ENCODE measurements at regions not wholly inside any gene's neighbourhood (a gene's known extent, or its start where the extent isn't known, plus 50 kb on each side); places are given as distances from the start of the nearest gene placed in this dataset.

- Mint-ChIP-seq H3K4me1 (peaks cover 0 to 2% of the 10 kb centered on the region in 2 donors), H3K4me3 (no peak overlapping the region), H3K36me3 (no peaks in the 10 kb centered on the region), H3K9me3 (no peaks in the 10 kb centered on the region), H3K27me3 (peaks cover 43 to 69% of the 10 kb centered on the region in 2 donors), H3K27ac (no peak overlapping the region)
- ATAC-seq (replicated peaks) (no peak), DNase-seq (no peak)
Observed at GRCh38 chr12:64931321-64931720, 106.9 kb downstream of the TBC1D30 start.

DNA sequence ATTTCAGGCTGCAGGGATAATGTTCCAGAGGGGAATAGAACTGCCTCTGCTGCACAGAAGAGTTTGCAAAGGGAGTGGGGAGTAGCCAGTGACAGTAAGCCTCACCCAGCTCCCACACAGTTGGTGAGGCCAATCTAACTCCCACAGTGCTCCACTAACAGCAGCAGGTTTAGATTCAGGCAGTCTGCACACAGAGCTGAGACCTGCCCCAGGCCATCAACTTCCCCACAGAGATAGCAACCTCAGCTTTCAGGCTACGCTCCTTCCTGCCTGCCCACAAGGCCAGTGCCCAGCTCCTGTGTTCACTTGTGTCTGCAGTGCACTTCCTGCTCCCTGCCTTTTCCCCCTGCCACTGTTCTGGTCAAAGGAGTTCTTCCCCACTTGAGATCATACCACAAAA is 107.5 kb downstream of the TBC1D30 start:
- ATAC-seq (replicated peaks) (no peak), DNase-seq (no peak)
- Mint-ChIP-seq H3K4me3 (no peak overlapping the region), H3K36me3 (no peaks in the 10 kb centered on the region), H3K4me1 (peaks cover 0 to 2% of the 10 kb centered on the region in 2 donors), H3K27ac (no peak overlapping the region), H3K9me3 (no peaks in the 10 kb centered on the region), H3K27me3 (peaks cover 43 to 70% of the 10 kb centered on the region in 2 donors)

DNA sequence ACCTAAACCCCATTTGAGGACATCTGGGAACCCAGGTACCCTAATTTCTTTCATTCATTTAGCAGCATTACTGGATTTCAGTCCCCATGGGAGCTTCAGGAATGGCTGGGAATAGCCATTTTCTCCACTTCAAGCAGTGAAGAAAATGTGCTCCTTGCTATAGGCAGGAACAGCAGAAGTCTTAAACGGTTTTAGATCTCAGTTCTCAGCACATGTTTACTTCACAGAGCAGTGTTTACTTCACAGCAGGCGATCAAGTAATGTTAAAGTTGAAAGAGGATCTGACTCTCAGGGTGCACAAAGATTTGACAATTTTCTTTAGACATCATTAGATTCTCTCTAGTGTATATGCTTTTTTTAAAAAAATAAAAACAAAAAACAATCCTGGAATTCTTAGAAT is 109.3 kb downstream of the TBC1D30 start:
- H3K27me3 Mint-ChIP-seq, result peaks cover 40 to 67% of the 10 kb centered on the region in 2 donors
- H3K4me1 Mint-ChIP-seq, result peaks cover 0 to 2% of the 10 kb centered on the region in 2 donors
- H3K9me3 Mint-ChIP-seq, result no peaks in the 10 kb centered on the region
- DNase-seq (no peak), ATAC-seq (replicated peaks) (no peak)
- no peak overlapping the region for H3K27ac Mint-ChIP-seq
- H3K36me3 Mint-ChIP-seq, result no peaks in the 10 kb centered on the region
- no peak overlapping the region for H3K4me3 Mint-ChIP-seq

- Mint-ChIP-seq H3K4me1 (no peaks in the 10 kb centered on the region), H3K4me3 (no peak overlapping the region), H3K36me3 (no peaks in the 10 kb centered on the region), H3K9me3 (no peaks in the 10 kb centered on the region), H3K27ac (no peak overlapping the region), H3K27me3 (peaks cover 18 to 39% of the 10 kb centered on the region in 2 donors)
- ATAC-seq (replicated peaks), result no peak
- DNase-seq, result no peak
Observed at GRCh38 chr12:64937452-64937851, 113.0 kb downstream of the TBC1D30 start.

DNA sequence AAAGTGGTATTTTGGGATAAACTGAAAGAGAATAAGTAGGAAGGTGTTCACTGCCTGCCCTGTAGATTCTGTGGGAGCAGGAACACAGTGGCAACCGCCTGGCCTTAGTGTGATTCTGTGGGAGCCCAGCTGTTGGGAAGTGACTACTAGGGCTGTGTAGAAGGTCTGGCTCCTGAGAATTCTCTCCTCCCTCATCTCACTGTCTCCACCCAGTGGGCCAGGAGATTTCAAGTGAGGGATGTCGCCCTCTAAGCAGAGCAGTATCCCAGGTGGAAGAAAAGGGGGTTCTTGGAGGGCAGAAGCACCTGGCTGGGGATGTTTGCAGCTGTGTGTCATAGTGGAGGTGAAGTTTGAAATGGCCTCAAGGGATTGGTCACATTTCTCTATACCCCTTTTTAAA is 113.7 kb downstream of the TBC1D30 start:
- DNase-seq, result no peak
- no peak overlapping the region for H3K27ac Mint-ChIP-seq
- H3K9me3 Mint-ChIP-seq, result no peaks in the 10 kb centered on the region
- H3K27me3 Mint-ChIP-seq, result peaks cover 18 to 39% of the 10 kb centered on the region in 2 donors
- H3K4me3 Mint-ChIP-seq, result no peak overlapping the region
- ATAC-seq (replicated peaks), result no peak
- H3K4me1 Mint-ChIP-seq, result no peaks in the 10 kb centered on the region
- no peaks in the 10 kb centered on the region for H3K36me3 Mint-ChIP-seq

DNA sequence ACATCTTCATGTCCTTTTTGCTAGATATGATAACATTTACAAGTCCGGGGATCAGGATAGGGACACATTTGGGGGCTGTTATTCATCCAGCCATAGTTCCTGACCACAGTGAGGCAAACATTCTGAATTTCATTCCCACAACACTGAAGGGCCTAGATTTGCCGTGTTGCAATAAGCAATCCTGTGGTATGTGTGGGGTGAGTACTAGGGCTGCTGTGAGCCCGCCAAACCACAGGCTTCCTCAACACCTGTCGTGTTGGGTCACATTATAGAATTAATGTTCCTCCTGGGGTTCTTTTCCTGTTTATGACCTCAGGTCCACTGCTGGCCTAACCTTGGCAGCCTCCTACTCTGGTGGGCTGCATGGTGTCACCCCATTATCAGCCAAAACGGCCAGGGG is 119.2 kb downstream of the TBC1D30 start:
- Mint-ChIP-seq H3K9me3 (no peaks in the 10 kb centered on the region), H3K4me3 (no peak overlapping the region), H3K36me3 (no peaks in the 10 kb centered on the region), H3K27ac (no peak overlapping the region), H3K4me1 (no peaks in the 10 kb centered on the region), H3K27me3 (peaks cover 6 to 25% of the 10 kb centered on the region in 2 donors)
- ATAC-seq (replicated peaks) (no peak), DNase-seq (no peak)

GRCh38 chr12:64944966-64945365 is 120.5 kb downstream of the TBC1D30 start:
- H3K4me1 Mint-ChIP-seq, result no peaks in the 10 kb centered on the region
- no peaks in the 10 kb centered on the region for H3K36me3 Mint-ChIP-seq
- DNase-seq, result no peak
- no peak overlapping the region for H3K27ac Mint-ChIP-seq
- H3K27me3 Mint-ChIP-seq, result peaks cover 10 to 27% of the 10 kb centered on the region in 2 donors
- no peaks in the 10 kb centered on the region for H3K9me3 Mint-ChIP-seq
- H3K4me3 Mint-ChIP-seq, result no peak overlapping the region
- ATAC-seq (replicated peaks), result no peak

DNA sequence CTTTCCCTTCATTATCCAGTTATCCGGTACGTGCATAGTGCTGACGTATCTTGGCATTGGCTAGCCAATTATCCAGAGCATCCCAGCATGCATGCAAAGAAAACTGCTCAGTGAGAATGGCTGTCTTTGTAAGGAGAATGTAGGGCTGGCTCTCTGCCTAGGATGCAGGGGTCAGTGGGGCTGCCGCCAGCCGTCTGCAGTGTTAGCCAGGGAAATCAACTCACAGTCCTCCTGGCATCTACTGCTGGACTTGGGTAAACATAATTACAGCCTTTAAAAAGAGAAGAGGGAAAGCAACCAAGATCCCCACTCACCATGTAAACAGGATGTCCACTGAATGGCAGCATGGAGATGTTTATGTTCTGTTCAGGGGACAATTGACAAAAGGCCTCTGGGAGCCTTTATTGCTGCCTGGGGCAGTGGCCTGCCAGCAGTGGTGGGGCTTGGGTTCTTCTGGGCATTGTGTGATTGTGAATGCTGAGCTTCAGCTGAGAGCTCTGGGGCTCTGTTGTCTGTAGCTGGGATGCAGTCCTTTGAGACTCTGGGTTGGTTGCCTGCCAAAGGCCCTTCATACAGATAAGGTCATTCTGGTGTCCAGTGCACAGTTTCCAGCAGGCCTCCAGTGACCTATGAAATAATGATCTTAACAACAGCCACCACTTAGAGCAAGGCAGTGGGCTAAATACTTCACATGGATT is 121.8 kb downstream of the TBC1D30 start:
- Mint-ChIP-seq H3K9me3 (no peaks in the 10 kb centered on the region), H3K27me3 (peaks cover 16 to 33% of the 10 kb centered on the region in 2 donors), H3K4me1 (no peaks in the 10 kb centered on the region), H3K27ac (no peak overlapping the region), H3K36me3 (no peaks in the 10 kb centered on the region), H3K4me3 (no peak overlapping the region)
- no peak for ATAC-seq (replicated peaks)
- DNase-seq, result no peak

- DNase-seq, result no peak
- peaks cover 24 to 32% of the 10 kb centered on the region in 2 donors for H3K27me3 Mint-ChIP-seq
- H3K36me3 Mint-ChIP-seq, result no peaks in the 10 kb centered on the region
- no peaks in the 10 kb centered on the region for H3K4me1 Mint-ChIP-seq
- ATAC-seq (replicated peaks), result no peak
- no peak overlapping the region for H3K27ac Mint-ChIP-seq
- H3K9me3 Mint-ChIP-seq, result no peaks in the 10 kb centered on the region
- no peak overlapping the region for H3K4me3 Mint-ChIP-seq
Observed at GRCh38 chr12:64950711-64951298, 126.4 kb downstream of the TBC1D30 start.

GRCh38 chr12:64951944-64952343 is 127.5 kb downstream of the TBC1D30 start:
- H3K36me3 Mint-ChIP-seq, result no peaks in the 10 kb centered on the region
- H3K4me3 Mint-ChIP-seq, result no peak overlapping the region
- DNase-seq (no peak), ATAC-seq (replicated peaks) (no peak)
- no peak overlapping the region for H3K27ac Mint-ChIP-seq
- H3K9me3 Mint-ChIP-seq, result no peaks in the 10 kb centered on the region
- H3K4me1 Mint-ChIP-seq, result no peaks in the 10 kb centered on the region
- peaks cover 24 to 32% of the 10 kb centered on the region in 2 donors for H3K27me3 Mint-ChIP-seq

DNA sequence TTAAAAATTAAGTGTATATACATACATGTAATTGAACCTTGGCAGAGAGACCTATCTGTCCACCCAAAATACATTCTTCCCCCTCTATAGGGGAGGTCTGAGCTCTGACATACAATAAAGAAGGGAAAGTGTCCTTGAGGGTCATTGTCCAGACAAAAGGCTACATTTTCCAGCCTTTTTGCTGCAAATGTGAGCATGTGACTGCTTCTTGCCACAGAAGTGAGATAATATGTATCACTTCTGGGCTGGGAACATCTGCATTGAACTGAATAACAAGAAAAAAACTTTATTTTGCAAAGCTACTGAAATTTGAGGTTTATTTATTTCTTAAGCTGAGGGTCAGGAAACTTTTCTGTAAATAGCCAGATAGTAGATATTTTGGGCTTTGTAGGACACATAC is 131.3 kb downstream of the TBC1D30 start:
- ATAC-seq (replicated peaks) (no peak), DNase-seq (no peak)
- no peak overlapping the region for H3K27ac Mint-ChIP-seq
- H3K9me3 Mint-ChIP-seq, result no peaks in the 10 kb centered on the region
- no peaks in the 10 kb centered on the region for H3K36me3 Mint-ChIP-seq
- no peak overlapping the region for H3K4me3 Mint-ChIP-seq
- H3K4me1 Mint-ChIP-seq, result no peaks in the 10 kb centered on the region
- peaks cover 19 to 20% of the 10 kb centered on the region in 2 donors for H3K27me3 Mint-ChIP-seq

- DNase-seq, result no peak
- Mint-ChIP-seq H3K9me3 (peaks cover 11 to 12% of the 10 kb centered on the region in 2 donors), H3K36me3 (no peaks in the 10 kb centered on the region), H3K4me1 (no peaks in the 10 kb centered on the region), H3K4me3 (no peak overlapping the region), H3K27me3 (peaks cover 30 to 74% of the 10 kb centered on the region in 2 donors), H3K27ac (no peak overlapping the region)
- ATAC-seq (replicated peaks), result no peak
Observed at GRCh38 chr12:64965920-64966319, 141.5 kb downstream of the TBC1D30 start.

- ATAC-seq (replicated peaks) (no peak), DNase-seq (no peak)
- H3K4me3 Mint-ChIP-seq, result no peak overlapping the region
- H3K27ac Mint-ChIP-seq, result no peak overlapping the region
- H3K4me1 Mint-ChIP-seq, result no peaks in the 10 kb centered on the region
- no peaks in the 10 kb centered on the region for H3K36me3 Mint-ChIP-seq
- peaks cover 14 to 57% of the 10 kb centered on the region in 2 donors for H3K27me3 Mint-ChIP-seq
- peaks cover 7 to 10% of the 10 kb centered on the region in 2 donors for H3K9me3 Mint-ChIP-seq
Observed at GRCh38 chr12:64968989-64969819, 144.8 kb downstream of the TBC1D30 start.

- Mint-ChIP-seq H3K36me3 (peaks cover 0 to 2% of the 10 kb centered on the region in 2 donors), H3K27ac (no peak overlapping the region), H3K4me3 (no peak overlapping the region), H3K9me3 (peaks cover 13 to 18% of the 10 kb centered on the region in 2 donors), H3K27me3 (peaks cover 13 to 31% of the 10 kb centered on the region in 2 donors), H3K4me1 (no peaks in the 10 kb centered on the region)
- ATAC-seq (replicated peaks) (no peak), DNase-seq (no peak)
Observed at GRCh38 chr12:64976131-64976530, 145.0 kb downstream of the WIF1 start.
